ENCODE measurements at regions not wholly inside any gene's neighbourhood (a gene's known extent, or its start where the extent isn't known, plus 50 kb on each side); places are given as distances from the start of the nearest gene placed in this dataset.

DNA sequence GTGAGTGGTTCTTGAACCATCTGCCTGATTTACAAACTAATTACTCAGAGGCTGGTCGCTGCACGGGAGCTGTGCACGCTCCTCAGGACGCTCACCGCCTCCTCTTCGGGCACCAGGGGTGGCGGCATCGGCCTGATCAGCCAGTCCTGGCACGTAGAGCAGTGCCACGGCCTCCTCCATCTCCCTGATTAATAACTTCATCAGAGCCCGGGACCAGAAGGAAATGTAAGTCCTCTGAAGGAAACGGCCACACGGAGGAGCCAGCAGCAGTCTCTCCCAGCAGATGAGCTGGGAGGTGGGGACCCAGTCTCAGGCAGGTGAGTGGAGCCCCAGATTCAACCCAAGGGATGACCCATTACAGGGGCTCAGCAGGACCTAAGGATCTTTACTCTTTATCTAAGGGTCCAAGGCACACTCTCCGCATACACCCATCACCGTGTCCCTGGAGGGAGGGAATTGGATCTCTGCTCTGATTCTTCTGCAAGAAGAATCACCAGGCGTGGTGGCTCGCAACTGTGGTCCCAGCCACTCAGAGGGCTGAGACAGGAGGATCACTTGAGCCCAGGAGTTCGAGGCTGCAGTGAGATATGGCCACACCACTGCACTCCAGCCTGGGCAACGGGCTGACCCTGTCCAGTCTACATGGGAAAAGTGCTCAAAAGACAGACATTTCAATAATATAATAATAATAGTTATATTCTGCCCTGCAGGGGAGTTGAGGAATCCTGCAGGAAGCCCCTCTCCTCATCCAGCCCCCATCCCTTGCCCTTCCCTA is 366.5 kb downstream of the SEC14L1 start:
- peak; percentile 37 for DNase-seq

DNA sequence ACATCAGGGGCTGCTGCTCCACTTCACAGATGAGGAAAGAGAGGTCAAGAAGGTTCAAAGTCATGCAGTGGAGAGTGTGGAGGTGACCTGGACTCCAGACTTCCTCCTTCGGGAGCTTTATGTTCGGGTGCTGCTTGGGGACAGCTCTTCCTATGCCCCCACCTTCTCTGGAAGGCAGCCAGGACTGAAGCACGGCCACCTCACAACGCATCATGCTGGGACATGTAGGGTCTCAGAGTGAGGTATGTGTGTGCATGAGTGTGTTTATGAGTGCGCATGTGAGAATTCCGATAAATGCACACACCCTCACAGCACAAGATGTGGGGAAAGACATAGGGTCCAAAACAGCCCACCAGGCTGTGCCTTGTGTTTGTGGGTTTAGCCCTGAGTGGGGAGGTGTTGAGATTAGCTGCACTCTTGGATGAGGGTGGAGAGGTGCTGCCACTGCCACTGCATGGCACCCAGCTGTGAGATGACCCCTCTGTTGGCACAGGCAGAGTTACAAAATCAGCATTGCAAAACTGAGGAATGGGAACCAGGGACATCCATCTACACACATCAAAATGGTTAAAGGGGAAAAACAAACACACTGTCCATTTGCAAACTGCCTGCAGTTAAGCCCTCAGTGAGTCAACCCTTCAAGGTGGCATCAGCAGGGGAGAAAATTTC is 367.4 kb downstream of the SEC14L1 start:
- no peak for DNase-seq

DNA sequence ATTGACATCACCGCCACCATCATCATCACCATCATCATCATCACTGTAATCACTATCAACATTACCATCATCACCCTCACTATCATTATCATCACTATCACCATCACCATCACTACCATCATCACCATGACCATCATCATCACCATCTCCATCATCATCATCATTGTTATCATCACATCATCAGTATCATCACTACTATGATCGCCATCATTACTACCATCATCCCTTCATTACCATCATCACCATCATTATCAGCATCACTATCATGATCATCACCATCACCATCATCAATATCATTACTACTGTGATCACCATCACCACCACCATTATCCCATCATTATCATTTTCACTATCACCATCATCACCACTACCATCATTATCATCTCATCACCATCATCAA is 368.3 kb downstream of the SEC14L1 start:
- DNase-seq = no peak

DNA sequence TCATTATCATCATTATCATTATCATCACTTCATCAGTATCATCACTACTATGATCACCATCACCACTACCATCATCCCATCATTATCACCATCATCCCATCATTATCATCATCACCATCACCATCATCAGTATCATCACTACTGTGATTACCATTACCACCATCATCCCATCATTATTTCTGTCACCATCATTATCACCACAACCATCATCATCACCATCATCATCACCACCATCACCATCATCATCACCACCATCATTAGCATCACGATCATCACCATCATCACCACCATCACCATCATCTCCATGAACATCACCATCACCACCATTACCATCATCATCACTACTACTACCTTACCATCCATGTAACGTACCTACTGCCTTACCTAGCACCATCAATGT is 368.8 kb downstream of the SEC14L1 start:
- no peak for DNase-seq

DNA sequence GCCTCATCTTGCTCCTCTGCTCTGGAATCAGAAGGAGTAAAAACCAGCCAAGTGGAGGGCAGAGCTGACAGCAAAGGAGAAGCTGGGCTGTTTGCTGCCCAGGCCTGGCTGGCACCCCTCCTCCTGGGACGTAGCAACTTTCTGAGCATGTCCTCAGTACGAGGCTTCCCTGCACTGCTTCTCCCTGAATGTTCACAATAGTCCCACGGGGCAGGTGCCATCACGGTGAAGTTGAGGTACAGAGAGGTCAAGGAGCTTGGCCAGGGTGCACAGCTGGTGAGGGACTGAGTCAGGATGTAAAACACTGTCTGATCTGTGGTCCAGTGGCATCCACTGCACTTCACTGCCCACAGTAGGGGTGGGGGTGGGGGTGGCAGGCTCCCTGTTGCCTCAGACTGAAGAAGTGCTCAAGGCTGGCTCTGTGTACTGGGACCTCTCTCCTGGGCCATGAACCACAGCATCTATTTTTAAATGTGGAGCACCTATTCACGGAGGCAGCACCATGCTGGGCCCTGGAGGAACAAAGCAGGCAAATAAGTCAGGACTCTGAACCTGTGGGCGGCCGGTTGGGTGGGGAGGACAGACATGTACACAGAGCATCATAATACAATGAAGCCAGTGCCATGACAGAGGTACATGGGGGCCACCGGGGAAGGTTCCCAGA is 369.5 kb downstream of the SEC14L1 start:
- no peak for DNase-seq

DNA sequence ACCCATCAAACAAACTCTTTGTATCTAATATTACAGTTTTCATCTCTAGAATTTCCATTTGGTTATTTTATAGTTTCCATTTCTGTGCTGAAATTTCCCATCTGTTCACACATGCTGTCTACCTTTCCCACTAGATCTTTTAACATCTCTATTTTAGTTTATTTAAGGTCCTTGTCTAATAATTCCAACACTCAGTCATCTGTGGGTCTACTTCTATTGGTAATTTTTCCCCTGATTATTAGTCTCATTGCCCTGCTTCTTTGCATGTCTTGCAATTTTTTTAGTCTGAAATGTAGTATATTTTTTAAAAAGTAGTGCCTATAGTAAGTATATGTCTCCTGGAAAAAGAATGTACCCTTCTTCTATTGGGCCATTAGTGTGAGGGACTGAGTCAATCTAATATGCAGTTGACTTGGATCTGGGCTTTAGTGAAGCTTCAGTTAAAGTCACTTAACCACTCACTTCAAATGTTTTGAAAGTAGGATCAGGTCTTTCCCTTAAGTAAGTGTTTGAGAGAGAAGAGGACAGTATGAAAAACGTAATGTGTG is 370.8 kb downstream of the SEC14L1 start:
- DNase-seq = no peak

DNA sequence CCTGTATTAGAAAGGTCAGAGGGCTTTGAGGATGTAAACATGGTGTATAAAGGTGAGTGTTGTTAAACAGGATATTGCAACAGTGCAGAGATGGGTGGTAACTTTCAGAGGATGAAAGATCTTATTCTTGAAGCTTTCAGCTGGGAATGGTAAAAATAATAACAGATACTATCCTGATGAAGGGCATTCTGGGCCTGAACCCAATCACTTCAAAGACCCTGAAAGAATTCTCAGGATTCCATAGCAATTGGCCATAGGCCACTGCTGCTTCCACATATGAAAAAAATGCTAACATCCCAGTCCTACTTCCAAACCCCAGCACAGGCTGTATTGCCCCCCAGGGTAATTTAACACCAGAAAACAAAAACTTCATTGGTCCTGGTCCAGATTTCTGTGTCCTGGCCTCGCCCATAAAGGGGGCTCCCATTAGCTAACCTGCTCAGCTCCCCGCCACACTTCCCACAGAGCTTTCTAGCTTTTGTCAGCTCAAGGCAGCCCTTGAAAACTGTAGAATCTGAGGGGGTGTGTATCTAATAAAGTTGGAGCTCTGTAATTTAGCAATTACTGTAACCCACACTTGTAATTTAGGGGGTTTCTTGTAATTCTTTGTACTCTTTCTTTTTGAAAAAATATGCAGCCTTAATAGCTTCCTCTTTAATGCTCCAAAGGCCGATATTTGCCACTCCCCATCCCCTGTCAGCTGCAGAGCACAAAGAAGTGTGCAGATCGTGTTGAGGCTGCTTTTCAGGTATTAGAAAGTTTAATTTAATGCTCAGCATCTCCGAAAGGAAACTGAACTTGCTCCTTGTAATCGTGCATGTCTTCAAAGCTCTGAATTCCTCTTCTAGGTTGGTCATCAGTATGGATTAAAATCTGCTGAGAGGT is 371.5 kb downstream of the SEC14L1 start:
- no peak for DNase-seq

DNA sequence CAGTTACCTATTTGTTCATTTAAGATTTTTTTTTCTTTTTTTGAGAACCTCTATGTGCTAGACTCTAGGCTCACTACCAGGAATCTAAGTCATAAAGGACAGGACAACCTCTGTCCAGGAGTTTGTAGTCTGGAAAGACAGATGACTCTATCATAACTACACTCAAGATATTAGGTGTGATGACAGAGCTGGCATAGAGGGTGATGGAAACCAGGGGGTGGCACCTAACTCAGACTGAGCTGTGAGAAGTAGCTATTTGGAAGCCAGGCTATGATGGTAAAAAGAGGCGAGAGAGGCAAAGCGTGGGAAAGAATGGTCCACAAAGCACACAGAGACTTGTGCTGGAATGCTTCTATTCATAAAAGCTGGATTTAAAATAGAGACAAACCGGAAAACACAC is 372.3 kb downstream of the SEC14L1 start:
- DNase-seq = no peak

DNA sequence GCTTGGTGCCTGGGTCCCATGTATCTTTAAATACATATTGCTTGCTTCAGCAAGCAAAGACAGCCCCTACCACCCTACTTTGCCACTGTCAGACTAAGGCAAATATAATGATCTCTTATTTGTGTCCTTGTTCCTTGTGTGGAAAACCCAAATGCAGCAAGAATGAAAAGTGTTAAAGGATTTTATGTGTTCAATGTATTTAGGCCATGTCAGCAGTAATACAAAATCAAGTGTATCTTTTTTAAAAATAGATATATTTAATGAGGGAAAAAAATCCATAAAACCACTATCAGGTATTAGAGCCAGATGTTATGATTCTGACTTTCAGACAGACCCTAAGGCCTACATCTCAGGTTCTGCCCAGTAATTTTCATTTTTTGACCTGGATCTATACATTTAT is 374.5 kb downstream of the SEC14L1 start:
- no peak for DNase-seq

DNA sequence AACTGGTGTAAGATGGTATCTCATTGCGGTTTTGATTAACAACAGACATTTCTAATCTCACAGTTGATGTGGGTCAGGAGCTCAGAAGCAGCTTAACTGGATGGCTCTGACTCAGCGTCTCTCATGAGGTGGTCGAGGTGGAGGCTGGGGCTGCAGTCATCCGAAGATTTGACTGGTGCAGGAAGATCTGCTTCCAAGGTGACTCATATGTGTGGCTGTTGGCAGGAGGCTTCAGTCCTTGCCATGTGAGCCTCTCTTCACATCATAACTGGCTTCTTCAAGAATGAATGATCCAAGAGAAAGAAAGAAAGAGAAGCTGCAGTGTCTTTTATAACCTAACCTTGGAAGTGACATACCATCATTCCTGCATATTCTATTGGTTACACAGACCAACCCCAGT is 376.1 kb downstream of the SEC14L1 start:
- DNase-seq = no peak

DNA sequence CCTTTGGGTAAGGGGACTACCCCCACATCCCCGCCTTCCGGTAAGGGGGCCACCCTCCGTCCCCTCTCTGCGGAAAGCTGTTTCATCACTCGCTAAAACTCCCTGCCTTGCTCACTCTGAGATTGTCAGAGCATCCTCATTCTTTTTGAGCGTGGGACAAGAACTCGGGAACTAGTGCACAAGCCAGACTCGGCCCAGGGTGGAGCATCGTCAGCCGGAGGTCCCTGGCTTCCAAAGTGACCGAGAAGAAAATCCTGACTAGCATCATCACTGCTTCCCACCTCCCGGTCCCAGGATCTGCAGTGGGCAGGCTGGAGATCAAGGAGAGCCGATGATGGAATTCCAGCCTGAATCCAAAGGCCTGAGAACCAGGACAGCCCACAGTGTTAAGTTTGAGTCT is 380.3 kb downstream of the SEC14L1 start:
- DNase-seq = no peak

DNA sequence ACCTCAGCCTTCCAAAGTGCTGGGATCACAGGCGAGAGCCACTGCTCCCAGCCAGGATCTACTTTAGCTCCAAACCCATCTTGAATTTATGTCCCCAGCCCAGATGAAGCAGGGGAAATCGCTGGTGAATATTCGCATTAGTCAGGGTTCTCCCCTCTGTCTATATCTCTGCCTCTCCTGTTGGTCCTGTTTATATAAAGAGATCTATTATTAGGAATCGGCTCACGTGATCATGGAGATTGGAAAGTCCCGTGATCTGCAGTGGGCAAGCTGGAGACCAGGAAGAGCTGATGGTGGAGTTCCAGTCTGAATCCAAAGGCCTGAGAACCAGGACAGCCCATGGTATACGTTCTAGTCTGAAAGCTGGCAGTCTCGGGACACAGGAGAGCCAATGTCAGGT is 382.8 kb downstream of the SEC14L1 start:
- DNase-seq = no peak

DNA sequence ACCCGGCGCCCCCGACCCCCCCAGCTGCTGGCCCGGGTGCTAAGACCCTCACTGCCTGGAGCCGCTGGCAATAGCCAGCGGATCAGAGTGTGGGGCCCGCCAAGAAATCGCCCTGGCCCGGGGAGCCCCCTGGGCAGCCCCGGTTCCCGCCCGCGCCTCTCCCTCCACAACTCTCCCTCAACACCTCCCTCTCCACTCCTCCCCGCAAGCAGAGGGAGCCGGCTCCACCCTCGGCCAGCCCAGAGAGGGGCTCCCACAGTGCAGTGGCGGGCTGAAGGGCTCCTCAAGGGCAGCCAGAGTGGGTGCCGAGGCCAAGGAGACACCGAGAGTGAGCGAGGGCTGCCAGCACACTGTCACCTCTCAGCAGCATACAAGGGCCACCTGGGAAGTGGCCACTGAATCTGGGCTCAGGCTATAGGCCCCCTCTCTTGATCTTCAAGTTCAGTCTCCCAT is 385.5 kb downstream of the SEC14L1 start:
- no peak for DNase-seq

DNA sequence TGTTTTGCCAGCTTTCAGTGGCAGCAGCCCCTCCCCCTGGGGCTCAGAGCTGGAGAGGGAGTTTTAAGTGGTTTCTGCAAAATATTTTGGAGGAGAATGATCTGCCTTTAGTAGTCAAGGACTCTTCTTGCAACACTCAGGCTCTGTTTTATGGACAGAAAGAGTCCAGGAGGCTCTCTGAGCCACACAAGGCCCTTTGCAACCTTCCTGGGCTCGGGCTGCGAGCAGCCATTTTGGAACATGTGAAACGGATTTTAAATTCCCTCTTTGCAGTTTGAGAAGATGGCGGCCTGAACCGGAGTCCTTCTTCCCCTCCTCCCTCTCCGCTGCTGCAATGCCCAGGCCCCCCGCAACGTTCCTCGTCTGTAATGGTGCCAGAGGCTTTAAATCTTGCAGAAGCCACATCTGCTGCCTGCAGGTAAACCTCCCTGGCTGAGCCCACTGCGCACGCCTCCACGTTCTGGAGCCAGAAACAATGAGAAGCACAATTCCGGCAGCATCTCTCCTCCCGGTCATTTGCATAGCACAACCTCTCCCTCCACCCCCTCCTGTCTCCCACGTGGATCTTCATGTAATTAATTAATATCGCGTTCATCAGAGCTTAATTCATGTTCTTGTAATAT is 386.1 kb downstream of the SEC14L1 start:
- DNase-seq = peak; percentile 96

DNA sequence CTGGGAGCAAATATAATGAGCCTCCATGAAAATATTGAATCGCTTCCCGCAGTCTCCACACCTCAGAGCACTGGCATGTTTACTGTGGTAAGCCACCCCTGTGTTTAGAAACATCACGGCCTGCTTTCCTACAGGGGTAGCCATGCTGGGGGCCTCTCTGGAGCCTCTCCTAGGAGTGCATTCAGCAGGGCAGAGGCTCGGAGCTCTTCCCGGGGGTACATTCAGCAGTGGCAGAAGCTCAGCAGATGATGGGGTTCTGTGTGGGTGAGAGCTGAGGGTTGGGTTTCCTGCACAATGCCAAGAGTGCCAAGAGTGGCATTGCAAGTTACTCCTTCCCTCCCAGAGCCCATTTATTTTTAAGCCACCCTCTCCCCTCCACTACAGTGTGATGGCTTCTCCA is 386.6 kb downstream of the SEC14L1 start:
- peak; percentile 90 for DNase-seq

DNA sequence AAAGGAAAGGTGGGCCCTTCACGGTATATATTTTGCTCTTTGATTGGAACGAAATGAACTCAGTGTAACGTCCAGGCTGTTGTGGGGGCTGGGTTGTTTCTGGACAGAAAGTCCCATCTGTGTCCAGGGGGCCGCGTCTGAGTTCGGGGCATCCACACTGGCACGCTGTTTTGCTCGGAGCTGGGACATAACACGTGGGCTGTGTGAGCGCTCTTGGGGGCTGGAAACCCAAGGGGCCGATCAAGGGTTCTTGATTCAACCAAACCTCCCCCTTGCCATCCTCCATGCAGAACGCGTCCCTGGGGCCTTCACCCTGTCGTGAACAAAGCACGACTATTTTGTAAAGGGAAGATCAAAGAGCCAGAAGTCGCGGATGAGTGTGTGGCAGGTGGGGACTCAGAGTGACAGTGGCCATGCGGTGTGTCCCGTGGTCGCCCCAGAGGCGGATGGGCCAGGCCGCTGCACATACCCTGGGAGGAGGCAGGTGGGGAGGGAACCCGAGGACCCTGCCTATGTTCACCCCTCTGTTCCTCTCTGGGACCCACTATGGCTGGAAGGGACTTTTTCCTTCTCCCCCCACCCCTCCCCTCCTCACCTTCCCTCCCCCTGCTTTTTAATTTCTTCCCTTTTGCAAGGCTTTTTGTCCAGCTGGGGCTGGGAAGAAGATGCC is 387.2 kb downstream of the SEC14L1 start:
- peak; percentile 49 for DNase-seq

DNA sequence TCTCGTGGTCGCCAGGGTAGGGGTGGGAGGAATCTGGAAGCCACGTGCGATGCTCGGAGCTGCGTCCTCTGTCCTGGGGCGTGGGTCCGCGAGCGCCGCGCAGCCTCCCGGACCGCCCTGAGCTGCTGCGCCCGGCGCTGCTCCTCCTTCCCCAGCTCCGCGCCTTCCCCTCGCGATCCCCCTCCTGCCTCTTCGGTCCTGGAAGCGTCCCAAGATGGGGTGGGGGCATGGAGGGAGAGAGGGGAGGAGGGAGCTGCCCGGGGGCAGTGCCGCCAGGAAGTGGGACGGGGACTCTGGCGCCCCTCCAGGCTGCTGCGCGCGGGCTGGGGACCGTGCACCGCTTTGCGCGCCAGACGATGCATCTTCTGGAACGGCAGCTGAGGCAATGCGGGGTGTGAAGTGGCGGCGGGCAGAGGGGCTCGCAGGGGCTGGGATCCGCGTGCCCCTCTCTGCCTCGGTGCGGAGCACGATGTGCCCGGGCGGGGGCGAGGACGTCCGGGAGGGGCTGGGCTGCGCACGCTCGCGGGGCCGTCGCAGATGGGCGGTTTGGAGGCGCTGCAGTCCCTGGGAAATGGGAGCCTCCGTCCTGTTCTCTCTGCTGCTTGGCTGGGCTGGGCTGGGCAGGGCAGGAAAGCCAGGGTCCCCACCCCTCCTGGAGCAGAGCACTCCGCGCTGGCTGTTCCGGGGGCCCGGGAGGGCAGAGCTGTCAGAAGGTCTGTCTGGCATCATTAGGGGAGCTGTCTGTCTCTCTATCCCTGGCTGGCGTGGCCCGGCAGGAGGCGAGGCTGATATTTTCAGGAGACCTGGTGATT is 388.0 kb downstream of the SEC14L1 start:
- peak; percentile 83 for DNase-seq

DNA sequence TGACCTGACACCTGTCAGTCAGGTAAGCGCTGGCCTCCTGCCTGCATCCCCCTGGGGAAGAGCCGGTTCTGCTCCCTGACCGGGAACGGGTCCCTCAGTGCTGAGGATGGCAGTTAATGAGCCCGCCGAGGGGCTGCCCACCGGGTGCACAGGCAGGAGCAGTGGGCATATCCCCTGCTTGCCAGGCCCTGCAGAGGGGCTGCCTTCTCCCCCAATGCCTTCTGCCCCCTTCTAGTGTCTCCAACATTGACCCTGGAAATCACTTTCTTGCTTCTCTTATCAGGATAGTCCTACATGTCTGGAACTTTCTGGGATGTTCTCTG is 388.5 kb downstream of the SEC14L1 start:
- DNase-seq = no peak

DNA sequence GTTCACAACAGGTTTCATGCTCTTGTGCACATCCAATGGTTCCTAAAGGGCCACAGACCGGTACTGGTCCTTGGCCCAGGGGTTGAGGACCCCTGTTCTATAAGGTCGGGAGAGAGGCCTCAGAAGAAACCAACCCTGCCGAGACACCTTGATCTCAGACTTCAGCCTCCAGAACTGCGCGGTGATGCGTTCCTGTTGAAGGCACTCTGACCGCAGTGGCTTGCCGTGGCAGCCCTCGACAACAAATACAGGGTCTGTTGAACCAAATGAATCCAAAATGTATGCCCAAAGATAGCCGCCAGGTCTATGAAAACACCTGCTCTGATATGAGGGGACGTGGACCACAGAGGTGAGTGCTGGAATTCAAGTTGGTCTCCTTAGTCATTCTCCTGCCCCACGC is 389.8 kb downstream of the SEC14L1 start:
- no peak for DNase-seq

DNA sequence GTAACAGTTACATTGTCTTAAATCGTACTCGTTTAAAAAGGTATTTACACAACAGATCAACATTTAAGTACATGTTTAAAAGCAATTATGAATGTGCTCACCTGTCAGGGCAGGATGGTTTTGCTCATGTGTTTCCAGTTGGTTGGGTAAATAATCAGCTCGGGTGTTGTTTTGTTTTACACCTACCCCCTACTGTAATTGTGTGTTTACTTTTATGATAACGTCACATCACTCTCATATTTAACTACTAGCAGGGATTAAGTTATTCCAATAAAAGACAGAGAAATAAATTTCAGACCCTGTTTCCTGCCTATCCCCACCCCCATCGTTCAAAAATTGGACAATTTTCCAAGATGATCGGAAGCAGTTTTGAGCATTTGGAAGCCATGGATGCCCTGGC is 390.2 kb downstream of the SEC14L1 start:
- DNase-seq = no peak

DNA sequence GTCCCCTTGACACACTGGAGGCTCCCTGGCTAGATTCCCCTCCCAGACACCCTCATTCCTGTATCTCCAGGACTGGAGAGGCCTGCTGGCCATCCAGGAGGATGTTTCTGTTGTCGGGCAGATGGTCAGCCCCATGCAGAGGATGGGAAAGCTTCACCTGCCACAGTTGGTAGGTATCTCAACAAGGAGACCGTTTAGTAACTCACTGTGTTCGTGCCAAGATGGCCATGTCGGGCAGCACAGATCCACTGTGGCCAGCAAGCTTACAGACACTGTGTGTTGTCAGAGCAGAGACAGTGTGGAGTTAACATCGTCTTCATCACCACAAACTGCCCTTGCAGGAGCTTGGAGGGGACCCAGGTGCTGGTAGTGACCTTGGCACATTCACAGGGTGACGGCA is 390.9 kb downstream of the SEC14L1 start:
- DNase-seq = no peak
